ENCODE measurements at regions not wholly inside any gene's neighbourhood (a gene's known extent, or its start where the extent isn't known, plus 50 kb on each side); places are given as distances from the start of the nearest gene placed in this dataset.

DNA sequence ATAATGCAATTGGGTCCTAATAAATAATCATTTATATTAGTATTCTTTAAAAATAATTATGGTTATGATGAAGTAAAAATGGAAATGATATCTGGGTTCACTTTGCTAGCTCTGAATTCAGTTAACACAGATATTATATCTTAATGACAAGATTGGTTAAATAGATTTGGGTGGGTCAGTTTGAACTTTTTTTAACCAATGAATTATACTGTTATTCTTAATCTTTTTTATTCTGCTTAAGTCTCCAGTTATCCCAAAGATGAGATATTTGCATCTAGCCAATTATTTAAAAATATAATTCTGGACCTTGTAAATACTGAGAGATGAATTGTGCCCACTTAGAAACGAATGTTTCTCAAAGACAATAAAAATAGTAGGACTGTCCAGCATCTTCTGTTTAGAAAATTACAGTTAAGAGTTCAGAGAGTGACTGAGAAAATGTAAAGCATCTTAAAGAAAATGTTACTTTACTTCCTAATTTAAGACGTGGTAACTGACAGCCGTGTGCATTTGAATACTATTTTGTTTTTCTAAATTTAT, 345.2 kb downstream of the USP25 start:
- no peak for TF ChIP-seq POLR2AphosphoS5 (IDR thresholded peaks at IDR 0.05; ENCODE audit: borderline replicate concordance, low read depth, low read length)
- no peak for TF ChIP-seq EZH2 (IDR thresholded peaks at IDR 0.05)
- TF ChIP-seq FOXP2 (optimal IDR thresholded peaks at IDR 0.05; ENCODE audit: control extremely low read depth, extremely low read length, insufficient read depth) = no peak

Data from SK-N-MC (cell line).